ENCODE measurements at regions not wholly inside any gene's neighbourhood (a gene's known extent, or its start where the extent isn't known, plus 50 kb on each side); places are given as distances from the start of the nearest gene placed in this dataset.

DNA sequence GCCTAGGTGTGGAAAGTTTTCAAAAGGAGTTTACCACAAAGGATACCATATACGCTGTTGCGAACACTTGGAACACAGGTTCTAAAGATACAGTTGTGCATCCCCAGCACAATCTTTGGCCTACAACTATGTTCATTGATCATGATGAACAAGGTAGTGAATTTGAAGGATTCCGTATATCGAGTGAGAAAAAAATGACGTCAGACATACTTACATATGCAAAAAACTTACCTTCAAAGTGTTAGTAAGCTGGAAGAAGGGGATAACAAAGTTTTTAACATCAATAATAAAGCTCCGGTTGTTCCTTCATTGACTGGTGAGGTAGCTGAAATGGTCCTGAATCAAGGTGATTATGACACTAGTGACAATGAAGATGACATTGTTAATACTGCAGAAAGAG is 133.9 kb upstream of the PDE3A start:
- ATAC-seq, result no peak
- Histone ChIP-seq H3K36me3 (ENCODE audit: control insufficient read depth, insufficient read depth, low read length) (no peaks in the 10 kb centered on the region), H3K27me3 (ENCODE audit: control insufficient read depth, insufficient read depth, low read length) (no peaks in the 10 kb centered on the region), H3K27ac (ENCODE audit: low read length) (no peak overlapping the region), H3K4me1 (ENCODE audit: control insufficient read depth, insufficient read depth, low read length) (no peaks in the 10 kb centered on the region), H3K9me3 (ENCODE audit: control insufficient read depth, insufficient read depth, low read depth, low read length) (no peaks in the 10 kb centered on the region), H3K4me3 (ENCODE audit: low read depth in 2 of 2, low read length in 2 of 2) (no peak overlapping the region)
- no TSS peak for BruUV-seq (replicated peaks)
- ChIA-PET POLR2A (no interaction called here), CTCF (no interaction called here)
- in situ Hi-C loops (cut with HindIII; ENCODE audit: low pct_unique_long_range_greater_than_20kb, low sequenced_read_pairs) (no loop called here), intact Hi-C loops (cut with micrococcal nuclease; ENCODE audit: unreplicated experiment) (no loop called here)
- no peak for TF ChIP-seq SIN3A (IDR thresholded peaks at IDR 0.05; ENCODE audit: borderline replicate concordance, insufficient read depth, low read depth, low read length)
- TF ChIP-seq, protein P1, sequence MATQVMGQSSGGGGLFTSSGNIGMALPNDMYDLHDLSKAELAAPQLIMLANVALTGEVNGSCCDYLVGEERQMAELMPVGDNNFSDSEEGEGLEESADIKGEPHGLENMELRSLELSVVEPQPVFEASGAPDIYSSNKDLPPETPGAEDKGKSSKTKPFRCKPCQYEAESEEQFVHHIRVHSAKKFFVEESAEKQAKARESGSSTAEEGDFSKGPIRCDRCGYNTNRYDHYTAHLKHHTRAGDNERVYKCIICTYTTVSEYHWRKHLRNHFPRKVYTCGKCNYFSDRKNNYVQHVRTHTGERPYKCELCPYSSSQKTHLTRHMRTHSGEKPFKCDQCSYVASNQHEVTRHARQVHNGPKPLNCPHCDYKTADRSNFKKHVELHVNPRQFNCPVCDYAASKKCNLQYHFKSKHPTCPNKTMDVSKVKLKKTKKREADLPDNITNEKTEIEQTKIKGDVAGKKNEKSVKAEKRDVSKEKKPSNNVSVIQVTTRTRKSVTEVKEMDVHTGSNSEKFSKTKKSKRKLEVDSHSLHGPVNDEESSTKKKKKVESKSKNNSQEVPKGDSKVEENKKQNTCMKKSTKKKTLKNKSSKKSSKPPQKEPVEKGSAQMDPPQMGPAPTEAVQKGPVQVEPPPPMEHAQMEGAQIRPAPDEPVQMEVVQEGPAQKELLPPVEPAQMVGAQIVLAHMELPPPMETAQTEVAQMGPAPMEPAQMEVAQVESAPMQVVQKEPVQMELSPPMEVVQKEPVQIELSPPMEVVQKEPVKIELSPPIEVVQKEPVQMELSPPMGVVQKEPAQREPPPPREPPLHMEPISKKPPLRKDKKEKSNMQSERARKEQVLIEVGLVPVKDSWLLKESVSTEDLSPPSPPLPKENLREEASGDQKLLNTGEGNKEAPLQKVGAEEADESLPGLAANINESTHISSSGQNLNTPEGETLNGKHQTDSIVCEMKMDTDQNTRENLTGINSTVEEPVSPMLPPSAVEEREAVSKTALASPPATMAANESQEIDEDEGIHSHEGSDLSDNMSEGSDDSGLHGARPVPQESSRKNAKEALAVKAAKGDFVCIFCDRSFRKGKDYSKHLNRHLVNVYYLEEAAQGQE (IDR thresholded peaks at IDR 0.05; ENCODE audit: insufficient read depth in 1 of 2, low read depth in 2 of 2, low read length in 1 of 2), result no peak
- TF ChIP-seq POLR2AphosphoS5 (IDR thresholded peaks at IDR 0.05; ENCODE audit: low read depth, low read length), result no peak
- TF ChIP-seq TCF7L2 (IDR thresholded peaks at IDR 0.05; ENCODE audit: low read depth, low read length), result no peak
- TF ChIP-seq CTCF (IDR thresholded peaks at IDR 0.05), result no peak
- DNase-seq (ENCODE audit: low read depth, low spot score), result no peak

DNA sequence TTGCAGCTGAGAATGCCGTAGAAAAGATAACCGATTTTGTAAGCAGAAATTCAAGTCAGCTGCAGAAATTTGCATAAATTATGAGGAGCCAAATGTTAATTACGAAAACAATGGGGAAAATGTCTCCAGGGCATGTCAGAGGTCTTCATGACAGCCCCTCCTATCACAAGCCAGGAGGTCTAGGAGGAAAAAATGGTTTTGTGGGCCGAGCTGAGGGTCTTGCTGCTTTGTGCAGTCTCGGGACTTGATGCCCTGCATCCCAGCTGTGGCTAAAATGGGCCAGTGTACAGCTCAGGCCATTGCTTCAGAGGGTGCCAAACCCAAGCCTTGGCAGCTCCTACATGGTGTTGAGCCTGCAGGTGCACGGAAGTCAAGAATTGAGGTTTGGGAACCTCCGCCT is 131.2 kb upstream of the PDE3A start:
- DNase-seq (ENCODE audit: low read depth, low spot score), result no peak
- ChIA-PET POLR2A (no interaction called here), CTCF (no interaction called here)
- intact Hi-C loops (cut with micrococcal nuclease; ENCODE audit: unreplicated experiment), result no loop called here
- no peak for ATAC-seq
- H3K9me3 ChIP-seq (ENCODE audit: control insufficient read depth, insufficient read depth, low read depth, low read length), result no peaks in the 10 kb centered on the region
- BruUV-seq (replicated peaks), result no TSS peak
- TF ChIP-seq CTCF (IDR thresholded peaks at IDR 0.05) (no peak), TCF7L2 (IDR thresholded peaks at IDR 0.05; ENCODE audit: low read depth, low read length) (no peak), SIN3A (IDR thresholded peaks at IDR 0.05; ENCODE audit: borderline replicate concordance, insufficient read depth, low read depth, low read length) (no peak), POLR2AphosphoS5 (IDR thresholded peaks at IDR 0.05; ENCODE audit: low read depth, low read length) (no peak)
- TF ChIP-seq, protein P1 (IDR thresholded peaks at IDR 0.05; ENCODE audit: insufficient read depth in 1 of 2, low read depth in 2 of 2, low read length in 1 of 2), result no peak
- H3K27ac ChIP-seq (ENCODE audit: low read length), result no peak overlapping the region
- in situ Hi-C loops (cut with HindIII; ENCODE audit: low pct_unique_long_range_greater_than_20kb, low sequenced_read_pairs), result no loop called here
- H3K27me3 ChIP-seq (ENCODE audit: control insufficient read depth, insufficient read depth, low read length), result no peaks in the 10 kb centered on the region
- no peaks in the 10 kb centered on the region for H3K4me1 ChIP-seq (ENCODE audit: control insufficient read depth, insufficient read depth, low read length)
- H3K36me3 ChIP-seq (ENCODE audit: control insufficient read depth, insufficient read depth, low read length), result no peaks in the 10 kb centered on the region
- H3K4me3 ChIP-seq (ENCODE audit: low read depth in 2 of 2, low read length in 2 of 2), result no peak overlapping the region
